ENCODE measurements at regions not wholly inside any gene's neighbourhood (a gene's known extent, or its start where the extent isn't known, plus 50 kb on each side); places are given as distances from the start of the nearest gene placed in this dataset.

GRCh38 chr3:18185624-18186023 is 239.5 kb downstream of the SATB1 start:
- no peak for DNase-seq (ENCODE audit: low read depth in 1 of 2, low spot score in 2 of 2)
- Histone ChIP-seq H3K14ac (ENCODE audit: insufficient read length) (no peak overlapping the region), H4K91ac (replicated peaks; ENCODE audit: insufficient read length, low read length) (no peak overlapping the region), H2BK5ac (ENCODE audit: low read depth, low read length) (no peak overlapping the region), H4K5ac (ENCODE audit: insufficient read length, low read depth, low read length) (no peak overlapping the region), H2BK120ac (replicated peaks; ENCODE audit: low read depth, low read length) (no peak overlapping the region), H3K36me3 (ENCODE audit: control insufficient read depth in 2 of 4, insufficient read depth in 4 of 4, low read length in 3 of 4) (no peaks in the 10 kb centered on the region), H3K9me3 (ENCODE audit: insufficient read depth in 2 of 2, low read depth in 1 of 2, low read length in 1 of 2) (no peaks in the 10 kb centered on the region), H3K27me3 (replicated peaks in 1 of 4; ENCODE audit: control insufficient read depth in 3 of 4, extremely low read depth in 1 of 4, insufficient read depth in 3 of 4, low read length in 3 of 4) (no peaks in the 10 kb centered on the region), H2BK20ac (ENCODE audit: low read length) (no peak overlapping the region), H3K23me2 (ENCODE audit: low read depth, low read length) (no peaks in the 10 kb centered on the region), H3K9ac (replicated peaks in 1 of 4; ENCODE audit: extremely low read depth in 1 of 4, low read depth in 3 of 4, low read length in 3 of 4) (no peak overlapping the region), H4K20me1 (replicated peaks in 1 of 2; ENCODE audit: control insufficient read depth in 1 of 2, insufficient read depth in 2 of 2, low read length in 2 of 2) (no peaks in the 10 kb centered on the region), H2BK12ac (ENCODE audit: low read depth, low read length) (no peak overlapping the region), H3K79me2 (ENCODE audit: control insufficient read depth in 1 of 2, insufficient read depth in 2 of 2, low read length in 2 of 2) (no peaks in the 10 kb centered on the region), H3K4ac (replicated peaks; ENCODE audit: insufficient read length, low read depth, low read length) (no peak overlapping the region), H2AK5ac (ENCODE audit: low read depth, low read length) (no peak overlapping the region), H3K4me3 (ENCODE audit: extremely low read depth in 1 of 4, insufficient read depth in 2 of 4, low read depth in 3 of 4, low read length in 4 of 4) (no peak overlapping the region), H2BK15ac (ENCODE audit: low read length) (no peak overlapping the region), H3K18ac (ENCODE audit: extremely low read depth, low read length) (no peak overlapping the region), H3K79me1 (ENCODE audit: low read depth, low read length) (no peaks in the 10 kb centered on the region), H3K23ac (ENCODE audit: insufficient read length) (no peak overlapping the region), H3K4me1 (replicated peaks in 1 of 4; ENCODE audit: control insufficient read depth in 3 of 4, insufficient read depth in 4 of 4, low read length in 3 of 4) (no peaks in the 10 kb centered on the region), H3K4me2 (ENCODE audit: insufficient read depth in 1 of 2, low read depth in 2 of 2, low read length in 2 of 2) (no peak overlapping the region), H3K56ac (replicated peaks; ENCODE audit: insufficient read length, low read depth, low read length) (no peak overlapping the region), H2AFZ (ENCODE audit: low read length) (no peak overlapping the region), H3K27ac (ENCODE audit: low read depth, low read length) (no peak overlapping the region), H4K8ac (ENCODE audit: extremely low read depth, insufficient read depth, low read length) (no peak overlapping the region)
- no peak for FAIRE-seq
- ChIA-PET CTCF (ENCODE audit: partially characterized antibody) (no interaction called here), POLR2A (ENCODE audit: partially characterized antibody) (no interaction called here)
- WGBS, 2 experiments (ENCODE audit: extremely low coverage in 1 of 2, insufficient coverage in 1 of 2, insufficient read length in 1 of 2, insufficient replicate concordance in 2 of 2, low coverage in 1 of 2, low lambda C conversion rate in 2 of 2, missing lambda C conversion rate in 1 of 2) = 100% methylated on average over 1 of the region's 1 CpG; no CpG with 5 or more reads in 1 of the 2 experiments
- TF ChIP-seq NANOG (IDR thresholded peaks at IDR 0.05; ENCODE audit: insufficient read depth, low read depth, low read length, poor library complexity, severe bottlenecking) = no peak
- no peak for TF ChIP-seq KDM1A (IDR thresholded peaks at IDR 0.05; ENCODE audit: borderline replicate concordance, low read length)
- no peak for TF ChIP-seq SUZ12 (IDR thresholded peaks at IDR 0.05; ENCODE audit: low read length)
- no peak for TF ChIP-seq MAX (IDR thresholded peaks at IDR 0.05)

Measured in H1 (cell line).